Germinal center (tissue), 1 donor: ENCODE measurements at regions not wholly inside any gene's neighbourhood (a gene's known extent, or its start where the extent isn't known, plus 50 kb on each side); places are given as distances from the start of the nearest gene placed in this dataset.
"Not testable (repeated sequence)": the region's sequence is repeated elsewhere in the genome, so short reads cannot be mapped to it uniquely, and the experiment has no call there.

Experiments
- DNase-seq: peaks from one replicate; pipeline ENCODE4 v3.0.0; 2012; ENCODE audit warnings: mixed read lengths, low spot score

DNA sequence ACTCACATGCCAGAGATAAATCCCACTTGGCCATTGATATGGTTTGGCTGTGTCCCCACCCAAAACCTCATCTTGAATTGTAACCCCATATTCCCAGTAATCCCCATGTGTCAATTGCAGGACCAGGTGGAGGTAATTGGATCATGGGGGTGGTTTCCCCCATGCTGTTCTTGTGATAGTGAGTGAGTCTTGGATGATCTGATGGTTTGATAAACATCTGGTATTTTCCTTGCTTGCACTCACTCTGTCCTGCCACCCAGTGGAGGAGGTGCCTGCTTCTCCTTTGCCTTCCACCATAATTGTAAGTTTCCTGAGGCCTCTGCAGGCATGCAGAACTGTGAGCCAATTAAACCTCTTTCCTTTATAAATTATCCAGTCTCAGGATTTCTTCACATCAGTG is 50.4 kb upstream of the B3GAT2 start:
- not testable (repeated sequence) for DNase-seq

DNA sequence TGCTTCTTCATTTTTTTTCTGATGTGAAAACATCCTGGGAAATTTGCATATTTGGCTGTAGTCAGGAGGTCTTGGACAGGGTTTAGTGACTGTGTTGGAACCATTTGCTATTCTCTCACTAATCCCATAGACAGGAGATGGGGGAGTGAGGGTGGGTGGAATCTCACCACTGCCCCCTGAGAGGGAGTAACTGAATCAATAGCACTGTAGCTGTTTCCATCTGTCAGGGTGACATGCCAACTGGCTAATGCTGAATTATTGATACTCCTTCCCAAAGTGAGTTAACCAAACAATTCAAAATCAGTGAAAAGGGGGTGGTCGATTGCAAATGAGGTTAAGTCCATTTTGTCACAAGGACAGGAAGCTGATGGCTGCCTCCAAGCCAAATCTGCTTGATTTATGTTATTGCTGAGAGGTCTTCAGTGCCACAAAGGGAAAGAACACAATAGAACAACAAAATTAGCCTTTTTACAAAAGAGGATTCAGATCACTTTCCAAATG is 55.1 kb upstream of the B3GAT2 start:
- DNase-seq: no peak

DNA sequence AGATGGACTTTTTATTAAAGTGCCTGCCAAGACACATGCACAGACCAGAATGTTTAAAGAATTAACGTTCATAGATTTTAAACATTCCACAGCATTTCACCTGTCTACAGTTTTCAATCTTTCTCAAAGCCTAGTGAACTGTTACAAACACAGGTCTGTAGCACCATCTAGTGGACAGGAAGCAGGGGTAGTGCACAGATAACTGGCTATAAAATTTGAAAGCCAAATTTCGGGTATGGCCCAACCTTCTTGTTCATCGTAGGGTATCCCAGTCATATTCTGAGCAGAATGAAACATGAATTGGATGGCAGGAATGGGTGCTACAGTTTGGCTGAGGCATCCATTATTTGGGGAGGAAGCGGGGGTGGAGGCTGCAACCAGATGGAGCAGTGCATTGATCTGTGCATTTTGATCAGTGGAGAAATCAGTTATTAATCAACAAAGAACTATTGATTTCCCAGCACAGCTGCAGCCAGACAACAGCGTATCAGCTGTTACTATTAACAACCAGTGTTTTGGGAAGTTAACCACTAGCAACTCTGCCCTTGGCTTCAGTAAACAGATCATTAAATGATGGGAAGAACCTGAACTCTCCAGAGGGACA is 56.1 kb upstream of the B3GAT2 start:
- peak; percentile 63 for DNase-seq

GRCh38 chr6:71015392-71015791 is 58.5 kb upstream of the B3GAT2 start:
- DNase-seq: no peak

GRCh38 chr6:71028236-71028876 is 71.5 kb upstream of the B3GAT2 start:
- no peak for DNase-seq

- DNase-seq: no peak
Observed at GRCh38 chr6:71028877-71029252, 72.0 kb upstream of the B3GAT2 start.

DNA sequence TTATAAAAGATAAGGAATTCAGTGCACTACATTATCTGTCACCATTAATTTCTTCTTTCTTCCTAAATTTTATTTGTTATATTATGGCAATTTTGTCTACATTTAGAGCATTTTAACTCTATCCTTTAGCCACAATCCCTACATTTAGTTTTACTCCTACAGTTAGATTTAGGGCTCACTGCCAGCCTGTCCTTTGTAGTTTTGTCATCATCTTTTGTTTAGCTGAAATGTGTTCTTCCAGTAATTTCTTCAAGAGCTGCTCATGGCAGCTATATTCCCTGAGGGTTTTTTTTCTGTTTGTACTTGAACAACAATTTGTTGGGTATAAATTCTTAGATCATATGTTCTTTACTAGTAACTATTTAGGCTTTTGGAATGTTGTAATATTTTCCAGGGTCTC is 72.7 kb upstream of the B3GAT2 start:
- DNase-seq: no peak

- no peak for DNase-seq
Observed at GRCh38 chr6:71031912-71032311, 75.1 kb upstream of the B3GAT2 start.

DNA sequence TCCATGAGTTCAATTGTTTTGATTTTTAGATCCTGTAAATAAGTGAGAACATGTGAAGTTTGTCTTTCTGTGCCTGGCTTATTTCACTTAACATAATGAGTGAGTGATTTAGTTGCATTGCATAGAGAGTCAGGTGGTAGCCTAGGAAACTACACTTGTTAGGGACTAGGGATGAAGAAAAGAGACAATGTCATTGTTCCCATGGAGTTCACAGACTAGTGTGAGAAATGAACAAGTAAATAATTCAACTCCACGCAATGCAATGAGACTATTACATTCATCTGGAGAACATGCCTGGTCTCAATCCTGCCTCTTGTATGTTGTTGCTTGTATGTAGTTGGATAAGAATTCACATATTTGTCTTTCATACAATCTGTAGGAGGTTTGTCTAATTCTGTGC is 76.3 kb upstream of the B3GAT2 start:
- DNase-seq: no peak

GRCh38 chr6:71033890-71034289 is 77.0 kb upstream of the B3GAT2 start:
- no peak for DNase-seq

DNA sequence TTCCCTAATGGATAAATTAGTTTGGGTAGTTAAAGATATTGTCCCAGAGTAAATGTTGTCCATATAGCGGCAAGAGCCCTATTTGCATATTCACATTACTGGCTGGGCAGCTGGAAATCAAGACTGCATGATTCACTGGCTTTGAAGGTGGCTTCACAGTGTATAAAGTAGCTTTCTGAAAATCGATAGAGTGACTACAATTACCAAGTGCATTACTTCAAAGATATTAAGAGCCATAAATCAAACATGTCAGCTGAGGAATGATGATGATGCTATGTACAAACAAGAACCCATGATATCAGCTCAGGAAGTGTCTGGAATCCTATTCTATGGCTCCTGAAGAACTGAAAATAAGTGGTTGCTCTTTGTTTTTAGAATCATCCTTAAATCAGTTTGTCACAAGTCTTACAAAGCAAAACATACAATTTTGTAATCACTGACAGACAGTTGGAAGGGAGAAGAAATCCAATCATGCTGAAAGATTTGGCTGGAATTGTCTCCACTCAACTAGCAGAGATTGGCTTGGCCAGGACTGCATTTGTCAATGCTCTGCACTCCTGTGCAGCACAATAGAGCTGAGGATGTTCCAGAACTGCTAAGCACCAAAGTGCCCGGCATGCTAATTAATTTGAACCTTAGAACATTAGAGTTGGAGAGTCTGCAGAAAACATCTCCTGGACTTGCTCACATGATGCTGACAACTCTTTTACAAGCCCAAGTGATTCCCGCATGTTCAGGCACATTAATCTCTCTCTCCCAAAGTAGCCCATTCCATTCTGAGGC is 77.9 kb upstream of the B3GAT2 start:
- no peak for DNase-seq

GRCh38 chr6:71035871-71036270 is 79.0 kb upstream of the B3GAT2 start:
- no peak for DNase-seq

DNA sequence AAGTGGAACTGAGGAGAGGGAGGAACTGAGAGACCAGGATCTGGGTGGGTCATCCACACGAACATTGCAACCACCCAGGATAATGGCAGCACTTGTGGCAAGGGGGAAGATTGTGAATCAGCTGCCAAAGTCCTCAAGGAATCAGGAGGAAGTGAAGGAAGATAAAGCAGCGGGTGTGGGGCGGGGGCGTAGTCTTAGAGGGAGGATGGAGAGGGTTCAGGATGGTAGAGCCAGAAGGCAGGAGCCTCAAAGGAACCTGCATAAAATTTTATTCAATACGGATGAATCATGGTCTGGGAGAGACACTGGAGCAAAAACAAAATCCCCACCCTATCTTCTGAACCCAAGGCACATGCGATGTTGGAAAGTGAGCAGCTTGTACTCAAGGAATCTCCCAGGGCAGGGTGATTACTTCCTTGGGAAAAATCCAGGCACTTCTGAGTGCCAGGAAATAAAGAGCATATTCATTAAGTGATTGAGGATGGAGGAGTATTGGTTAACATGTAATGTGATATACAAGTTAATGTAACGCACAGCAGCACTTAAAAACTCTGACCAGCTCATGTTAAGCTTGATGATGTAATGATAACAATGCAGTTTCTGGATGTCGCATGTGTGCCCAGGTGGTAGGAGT is 82.0 kb upstream of the B3GAT2 start:
- DNase-seq: no peak

- DNase-seq: no peak
Observed at GRCh38 chr6:71040043-71040442, 83.2 kb upstream of the B3GAT2 start.

DNA sequence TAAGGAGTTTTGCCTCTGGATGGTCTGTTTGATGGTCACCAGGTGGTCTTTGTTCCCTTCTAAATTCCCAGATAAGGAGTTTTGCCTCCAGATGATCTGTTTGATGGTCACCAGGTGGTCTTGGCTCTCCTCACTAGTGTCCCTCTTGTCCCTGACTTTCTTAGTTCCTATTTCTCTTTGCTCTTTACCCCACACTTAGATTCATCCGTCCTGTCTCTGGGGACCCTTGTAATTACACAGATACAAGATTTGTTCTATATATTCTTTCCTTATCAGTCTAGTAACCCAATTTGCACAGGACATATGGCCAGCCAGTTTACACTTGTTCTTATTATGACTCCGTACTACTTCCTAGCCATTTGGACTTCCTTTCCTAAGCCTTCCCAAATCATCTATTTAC is 84.0 kb upstream of the B3GAT2 start:
- no peak for DNase-seq

- DNase-seq: no peak
Observed at GRCh38 chr6:71043902-71044301, 87.0 kb upstream of the B3GAT2 start.

GRCh38 chr6:71044753-71045152 is 87.9 kb upstream of the B3GAT2 start:
- DNase-seq: no peak

GRCh38 chr6:71045296-71045695 is 88.4 kb upstream of the B3GAT2 start:
- DNase-seq: no peak

GRCh38 chr6:71047417-71047816 is 90.6 kb upstream of the B3GAT2 start:
- DNase-seq: no peak

DNA sequence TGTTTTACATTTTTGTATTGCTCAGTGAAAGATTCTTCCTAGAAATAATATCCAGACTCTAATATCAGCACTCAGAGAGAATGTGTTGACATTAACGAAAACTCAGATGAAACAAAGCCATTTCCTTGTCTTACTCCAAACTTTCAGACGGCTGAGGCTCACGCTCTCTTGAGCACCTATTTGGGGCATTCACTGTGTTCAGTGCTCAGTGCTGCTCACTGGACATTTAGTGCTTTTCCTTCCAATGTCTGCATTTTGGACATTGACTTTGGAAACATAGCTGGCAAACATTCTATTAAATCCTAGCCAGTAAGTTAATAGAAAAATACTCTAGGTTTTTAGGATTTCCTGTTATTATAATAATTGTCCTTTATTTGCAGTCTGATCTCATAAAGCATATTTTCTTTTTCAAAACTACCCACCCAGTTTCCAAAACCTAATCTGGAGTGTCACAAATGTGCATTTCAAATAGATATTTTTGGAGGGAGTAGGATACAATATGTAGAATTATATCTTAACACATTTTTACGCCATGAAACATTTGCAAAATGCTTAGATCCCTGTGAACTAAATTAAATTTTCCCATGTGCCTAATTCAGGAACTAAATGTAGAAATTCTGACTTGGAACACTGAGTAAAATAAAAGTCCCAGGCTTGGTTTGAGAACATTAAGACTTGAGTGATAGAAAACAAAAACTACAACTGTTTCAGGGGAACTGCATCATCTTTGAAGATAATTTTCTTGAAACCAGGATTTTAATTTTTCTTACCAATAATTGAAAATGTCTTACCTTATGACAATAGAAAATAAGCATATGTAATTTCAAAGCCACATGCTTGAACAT is 91.7 kb upstream of the B3GAT2 start:
- DNase-seq: no peak

DNA sequence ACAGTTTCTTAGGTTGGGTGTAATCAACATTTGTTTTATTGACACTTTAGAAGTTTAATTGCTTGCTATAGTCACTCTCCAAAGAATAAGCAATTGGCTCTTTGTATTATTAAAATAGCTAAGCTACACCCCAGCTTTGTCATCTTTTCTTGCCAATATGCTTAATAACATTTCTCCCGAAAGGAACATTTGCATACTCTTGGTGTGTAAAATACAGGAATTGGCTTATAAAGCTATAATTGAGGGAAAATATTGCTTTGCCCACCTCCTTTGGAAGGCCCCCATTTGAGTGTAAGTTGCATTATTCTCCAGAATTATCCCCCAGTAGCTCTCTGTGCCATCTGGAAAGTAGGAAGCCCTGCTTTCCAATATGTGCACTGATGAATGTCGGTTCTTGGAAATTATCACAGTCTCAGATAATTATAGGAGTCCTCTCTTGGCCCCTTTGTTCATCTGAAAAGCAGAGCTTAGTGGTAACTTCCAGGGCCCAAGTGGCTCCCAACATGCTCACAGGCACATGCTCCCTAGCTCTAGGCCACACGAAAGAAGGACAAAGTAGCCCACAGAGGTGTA is 92.4 kb upstream of the B3GAT2 start:
- DNase-seq: no peak

DNA sequence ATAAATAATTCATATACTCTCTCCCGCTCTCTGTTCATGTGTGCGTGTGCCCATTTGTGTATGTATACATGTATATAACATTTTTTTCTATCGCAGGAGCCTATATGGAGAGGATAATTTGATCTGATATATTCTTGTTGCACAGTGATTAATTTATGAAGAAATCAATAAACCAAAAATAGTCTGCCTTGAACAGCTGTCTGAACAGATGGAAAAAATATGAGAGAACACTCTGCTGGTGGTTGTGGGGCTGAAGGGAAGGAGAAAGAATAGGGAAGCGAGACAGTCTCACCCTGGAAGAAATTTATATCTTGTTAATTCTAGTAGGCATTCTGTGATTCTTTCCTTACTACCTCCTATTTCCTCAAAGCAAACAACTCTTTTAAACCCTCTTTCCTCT is 96.6 kb upstream of the B3GAT2 start:
- DNase-seq: no peak
